ENCODE measurements at regions not wholly inside any gene's neighbourhood (a gene's known extent, or its start where the extent isn't known, plus 50 kb on each side); places are given as distances from the start of the nearest gene placed in this dataset.

GRCh38 chr6:98325366-98325765 lies 509.0 kb upstream of the POU3F2 start:
- H3K36me3 ChIP-seq (ENCODE audit: control insufficient read depth in 2 of 2, insufficient read depth in 2 of 2, low read length in 1 of 2), result no peaks in the 10 kb centered on the region
- H3K27me3 ChIP-seq (replicated peaks in 1 of 2; ENCODE audit: control insufficient read depth in 2 of 2, insufficient read depth in 2 of 2, low read length in 1 of 2), result no peaks in the 10 kb centered on the region
- WGBS (ENCODE audit: insufficient coverage, insufficient replicate concordance, low lambda C conversion rate, missing lambda C conversion rate), result 0% methylated on average over 1 of the region's 1 CpG
- H3K79me2 ChIP-seq (ENCODE audit: control insufficient read depth, insufficient read depth, low read length), result no peaks in the 10 kb centered on the region
- no peak overlapping the region for H3K4me3 ChIP-seq
- no peak overlapping the region for H2AFZ ChIP-seq (ENCODE audit: control insufficient read depth, low read depth, low read length)
- ChIA-PET SMC1A (ENCODE audit: uncharacterized antibody, unreplicated experiment) (no interaction called here), RAD21 (ENCODE audit: unreplicated experiment) (no interaction called here), CTCF (no interaction called here), POLR2A (no interaction called here)
- in situ Hi-C loops (cut with MboI), result no loop called here
- H3K9me3 ChIP-seq (replicated peaks; ENCODE audit: control insufficient read depth, insufficient read depth, low read length), result no peaks in the 10 kb centered on the region
- BruUV-seq (replicated peaks), result no TSS peak
- H3K4me2 ChIP-seq (ENCODE audit: control insufficient read depth, insufficient read depth), result no peak overlapping the region
- FAIRE-seq (no peak), ATAC-seq (no peak), DNase-seq (ENCODE audit: low read depth, low spot score) (no peak)
- H4K20me1 ChIP-seq (ENCODE audit: control insufficient read depth, insufficient read depth), result no peaks in the 10 kb centered on the region
- H3K4me1 ChIP-seq (ENCODE audit: control insufficient read depth, insufficient read depth, low read length), result peaks cover 6% of the 10 kb centered on the region; the same call in 1 of the 2 replicates
- no peak overlapping the region for H3K27ac ChIP-seq (ENCODE audit: control insufficient read depth, insufficient read depth)
- intact Hi-C loops (cut with micrococcal nuclease; ENCODE audit: unreplicated experiment), result no loop called here
- H3K9ac ChIP-seq (ENCODE audit: control insufficient read depth, insufficient read depth, low read length), result no peak overlapping the region
- TF ChIP-seq SIN3A (IDR thresholded peaks at IDR 0.05; ENCODE audit: low read depth, low read length) (no peak), RAD51 (IDR thresholded peaks at IDR 0.05) (no peak), HSF1 (IDR thresholded peaks at IDR 0.05; ENCODE audit: low read depth, low read length) (no peak), KDM1A (IDR thresholded peaks at IDR 0.05; ENCODE audit: borderline replicate concordance) (no peak), E2F4 (IDR thresholded peaks at IDR 0.05; ENCODE audit: low read depth, low read length) (no peak), RELA (IDR thresholded peaks at IDR 0.05; ENCODE audit: borderline replicate concordance, partially characterized antibody) (no peak), STAT1 (conservative IDR thresholded peaks at IDR 0.05) (no peak), TCF7 (IDR thresholded peaks at IDR 0.05; ENCODE audit: borderline replicate concordance) (no peak), RCOR1 (conservative IDR thresholded peaks at IDR 0.05; ENCODE audit: low read depth, low read length) (no peak), TAF1 (IDR thresholded peaks at IDR 0.05; ENCODE audit: borderline replicate concordance, low read depth, low read length) (no peak), ZBTB40 (IDR thresholded peaks at IDR 0.05; ENCODE audit: borderline replicate concordance) (no peak), ZNF24 (IDR thresholded peaks at IDR 0.05) (no peak), SREBF1 (IDR thresholded peaks at IDR 0.05; ENCODE audit: low read length) (no peak), ZBTB4 (CRISPR knock-in tag; IDR thresholded peaks at IDR 0.05) (no peak)

All from GM12878 (cell line).